Activated CD4-positive, alpha-beta T cell treated with anti-CD3 and anti-CD28 coated beads for 36 hours (primary cell): ENCODE measurements at regions not wholly inside any gene's neighbourhood (a gene's known extent, or its start where the extent isn't known, plus 50 kb on each side); places are given as distances from the start of the nearest gene placed in this dataset.

ENCODE experiments used
- ATAC-seq: fragments of 200-7000 bp; cut with Tn5 transposase; one replicate; pipeline ENCODE4 v1.10.0; 2021; ENCODE audit warnings: mild to moderate bottlenecking, moderate library complexity
- CTCF ChIA-PET: fragments of 350-600 bp; sonication (Branson Sonifier 250); formaldehyde crosslinking; loops from one replicate; lab custom pipeline; 2021; ENCODE audit warnings: antibody characterized with exemption; lab: Charles Lee
- POLR2A ChIA-PET: fragments of 350-600 bp; sonication (Branson Sonifier 250); formaldehyde crosslinking; loops from one replicate; lab custom pipeline; 2021; ENCODE audit warnings: antibody characterized with exemption, inconsistent platforms; lab: Charles Lee
- DNase-seq: peaks from one replicate; pipeline ENCODE4 v3.0.0-alpha.2; 2020
- H3K27ac Mint-ChIP-seq: one replicate; pipeline ENCODE4 v1.8.0; 2021; ENCODE audit warnings: mixed read lengths
- H3K27me3 Mint-ChIP-seq: one replicate; pipeline ENCODE4 v1.8.0; 2021; ENCODE audit warnings: mixed read lengths
- H3K36me3 Mint-ChIP-seq: one replicate; pipeline ENCODE4 v1.8.0; 2021; ENCODE audit warnings: low read depth, mixed read lengths
- H3K4me1 Mint-ChIP-seq: one replicate; pipeline ENCODE4 v1.8.0; 2021; ENCODE audit warnings: mixed read lengths
- H3K4me3 Mint-ChIP-seq: one replicate; pipeline ENCODE4 v1.8.0; 2021; ENCODE audit warnings: mild to moderate bottlenecking, moderate library complexity, mixed read lengths
- H3K9me3 Mint-ChIP-seq: one replicate; pipeline ENCODE4 v1.8.0; 2021; ENCODE audit warnings: low read depth, mixed read lengths
- intact Hi-C, 2 experiments: fragments of 100-400 bp; cut with DNase I in 1 of 2; cut with micrococcal nuclease in 1 of 2; formaldehyde crosslinking; loops; one replicate each; pipeline versions ENCODE4 v1.14.2 to v1.15.1; 2022 to 2024; cut with DNase I, micrococcal nuclease

GRCh38 chr9:116096046-116096445, 57.5 kb upstream of the PAPPA start:
- CTCF ChIA-PET: no interaction called here
- intact Hi-C loops: no loop called here

GRCh38 chr9:116096853-116097252, 56.7 kb upstream of the PAPPA start:
- Mint-ChIP-seq H3K4me1 (no peaks in the 10 kb centered on the region), H3K4me3 (no peak overlapping the region), H3K27me3 (peaks cover 4% of the 10 kb centered on the region), H3K27ac (no peak overlapping the region), H3K9me3 (peaks cover 3% of the 10 kb centered on the region), H3K36me3 (no peaks in the 10 kb centered on the region)
- no peak for ATAC-seq
- intact Hi-C loops: no loop called here
- ChIA-PET CTCF (no interaction called here), POLR2A (no interaction called here)
- DNase-seq: no peak

More at GRCh38 chr9:116096046-116096445, 57.5 kb upstream of the PAPPA start:
- no peaks in the 10 kb centered on the region for H3K4me1 Mint-ChIP-seq
- H3K4me3 Mint-ChIP-seq: no peak overlapping the region
- H3K27ac Mint-ChIP-seq: no peak overlapping the region
- POLR2A ChIA-PET: no interaction called here
- peaks cover 4% of the 10 kb centered on the region for H3K27me3 Mint-ChIP-seq
- no peak for DNase-seq
- H3K9me3 Mint-ChIP-seq: peaks cover 3% of the 10 kb centered on the region
- ATAC-seq: no peak
- H3K36me3 Mint-ChIP-seq: no peaks in the 10 kb centered on the region

- Mint-ChIP-seq H3K4me3 (no peak overlapping the region), H3K9me3 (peaks cover 3% of the 10 kb centered on the region), H3K4me1 (no peaks in the 10 kb centered on the region), H3K36me3 (no peaks in the 10 kb centered on the region), H3K27ac (no peak overlapping the region), H3K27me3 (peaks cover 4% of the 10 kb centered on the region)
- ChIA-PET CTCF (interaction anchor here (0.6 kb wide), 1 partner anchor 10 kb away, joined by 3 read pairs; no protein-coding TSS in a partner anchor), POLR2A (interaction anchor here (0.7 kb wide), 1 partner anchor 566 kb away, joined by 7 read pairs; no protein-coding TSS in a partner anchor)
- no peak for ATAC-seq
- DNase-seq: no peak
- intact Hi-C loops: no loop called here
These were observed 55.1 kb upstream of the PAPPA start for GRCh38 chr9:116098476-116098875.

GRCh38 chr9:116099821-116100220, 53.8 kb upstream of the PAPPA start:
- no peak for DNase-seq
- peaks cover 4% of the 10 kb centered on the region for H3K27me3 Mint-ChIP-seq
- no peaks in the 10 kb centered on the region for H3K4me1 Mint-ChIP-seq
- peaks cover 3% of the 10 kb centered on the region for H3K9me3 Mint-ChIP-seq
- no peak for ATAC-seq
- POLR2A ChIA-PET: no interaction called here
- no peaks in the 10 kb centered on the region for H3K36me3 Mint-ChIP-seq
- CTCF ChIA-PET: no interaction called here
- intact Hi-C loops: loop anchor here in 1 of 2 experiments (5.0 kb wide), 1 partner anchor 52 kb away; the partner anchor contains the start of gene PAPPA
- H3K4me3 Mint-ChIP-seq: no peak overlapping the region
- no peak overlapping the region for H3K27ac Mint-ChIP-seq

GRCh38 chr9:116100711-116101121, 52.9 kb upstream of the PAPPA start:
- no peak for ATAC-seq
- H3K9me3 Mint-ChIP-seq: peaks cover 3% of the 10 kb centered on the region
- H3K27me3 Mint-ChIP-seq: peaks cover 4% of the 10 kb centered on the region
- intact Hi-C loops: loop anchor here in 1 of 2 experiments (5.0 kb wide), 1 partner anchor 52 kb away; the partner anchor contains the start of gene PAPPA
- ChIA-PET CTCF (no interaction called here), POLR2A (no interaction called here)
- H3K27ac Mint-ChIP-seq: no peak overlapping the region
- no peak overlapping the region for H3K4me3 Mint-ChIP-seq
- H3K36me3 Mint-ChIP-seq: no peaks in the 10 kb centered on the region
- H3K4me1 Mint-ChIP-seq: no peaks in the 10 kb centered on the region
- no peak for DNase-seq

GRCh38 chr9:116101516-116101915, 52.1 kb upstream of the PAPPA start:
- H3K9me3 Mint-ChIP-seq: no peaks in the 10 kb centered on the region
- peaks cover 2% of the 10 kb centered on the region for H3K27me3 Mint-ChIP-seq
- intact Hi-C loops: loop anchor here in 1 of 2 experiments (5.0 kb wide), 1 partner anchor 51 kb away; the partner anchor contains the start of gene PAPPA
- H3K36me3 Mint-ChIP-seq: no peaks in the 10 kb centered on the region
- DNase-seq (no peak), ATAC-seq (no peak)
- no peak overlapping the region for H3K27ac Mint-ChIP-seq
- no peak overlapping the region for H3K4me3 Mint-ChIP-seq
- no peaks in the 10 kb centered on the region for H3K4me1 Mint-ChIP-seq
- ChIA-PET POLR2A (no interaction called here), CTCF (no interaction called here)

GRCh38 chr9:116102596-116102995, 51.0 kb upstream of the PAPPA start:
- H3K4me3 Mint-ChIP-seq: no peak overlapping the region
- no peaks in the 10 kb centered on the region for H3K4me1 Mint-ChIP-seq
- no peaks in the 10 kb centered on the region for H3K36me3 Mint-ChIP-seq
- H3K27me3 Mint-ChIP-seq: no peaks in the 10 kb centered on the region
- intact Hi-C loops: loop anchor here in 1 of 2 experiments (5.0 kb wide), 1 partner anchor 50 kb away; the partner anchor contains the start of gene PAPPA
- DNase-seq (no peak), ATAC-seq (no peak)
- CTCF ChIA-PET: no interaction called here
- H3K9me3 Mint-ChIP-seq: no peaks in the 10 kb centered on the region
- POLR2A ChIA-PET: no interaction called here
- no peak overlapping the region for H3K27ac Mint-ChIP-seq
